ENCODE measurements at regions not wholly inside any gene's neighbourhood (a gene's known extent, or its start where the extent isn't known, plus 50 kb on each side); places are given as distances from the start of the nearest gene placed in this dataset.

DNA sequence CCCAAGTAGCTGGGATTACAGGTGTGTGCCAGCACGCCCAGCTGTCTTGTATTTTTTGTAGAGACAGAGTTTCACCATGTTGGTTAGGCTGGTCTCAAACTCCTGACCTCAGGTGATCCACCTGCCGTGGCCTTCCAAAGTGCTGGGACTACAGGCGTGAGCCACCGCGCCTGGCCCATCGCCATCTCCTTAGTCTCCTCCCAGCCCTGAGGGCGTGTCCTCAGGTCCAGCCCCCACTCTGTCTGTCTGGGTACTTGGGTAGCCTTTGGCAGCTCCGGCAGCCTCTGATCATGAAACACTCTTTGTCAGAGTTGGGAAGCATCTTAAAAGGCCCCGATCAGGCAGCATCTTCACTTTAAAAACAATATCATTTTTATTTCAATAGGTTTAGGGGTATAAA, 90.3 kb upstream of the DISP3 start:
- no peaks in the 10 kb centered on the region for H3K9me3 ChIP-seq (replicated peaks in 1 of 2; ENCODE audit: control insufficient read depth in 1 of 2, insufficient read depth in 1 of 2, low read length in 2 of 2)
- Mint-ChIP-seq H3K9me3 (peaks cover 0 to 2% (median 0%) of the 10 kb centered on the region in 7 donors), H3K4me1 (peaks cover 9% of the 10 kb centered on the region), H3K27ac (no peak overlapping the region), H3K36me3 (no peaks in the 10 kb centered on the region), H3K27me3 (ENCODE audit: low read depth in 3 of 3) (peaks cover 4 to 12% (median 6%) of the 10 kb centered on the region in 3 donors), H3K4me3 (no peak overlapping the region)
- H3K79me2 ChIP-seq (ENCODE audit: insufficient read depth, low read length), result no peaks in the 10 kb centered on the region
- no peak overlapping the region for H3K27ac ChIP-seq (ENCODE audit: low read depth in 1 of 2, low read length in 2 of 2)
- TF ChIP-seq, protein P1, sequence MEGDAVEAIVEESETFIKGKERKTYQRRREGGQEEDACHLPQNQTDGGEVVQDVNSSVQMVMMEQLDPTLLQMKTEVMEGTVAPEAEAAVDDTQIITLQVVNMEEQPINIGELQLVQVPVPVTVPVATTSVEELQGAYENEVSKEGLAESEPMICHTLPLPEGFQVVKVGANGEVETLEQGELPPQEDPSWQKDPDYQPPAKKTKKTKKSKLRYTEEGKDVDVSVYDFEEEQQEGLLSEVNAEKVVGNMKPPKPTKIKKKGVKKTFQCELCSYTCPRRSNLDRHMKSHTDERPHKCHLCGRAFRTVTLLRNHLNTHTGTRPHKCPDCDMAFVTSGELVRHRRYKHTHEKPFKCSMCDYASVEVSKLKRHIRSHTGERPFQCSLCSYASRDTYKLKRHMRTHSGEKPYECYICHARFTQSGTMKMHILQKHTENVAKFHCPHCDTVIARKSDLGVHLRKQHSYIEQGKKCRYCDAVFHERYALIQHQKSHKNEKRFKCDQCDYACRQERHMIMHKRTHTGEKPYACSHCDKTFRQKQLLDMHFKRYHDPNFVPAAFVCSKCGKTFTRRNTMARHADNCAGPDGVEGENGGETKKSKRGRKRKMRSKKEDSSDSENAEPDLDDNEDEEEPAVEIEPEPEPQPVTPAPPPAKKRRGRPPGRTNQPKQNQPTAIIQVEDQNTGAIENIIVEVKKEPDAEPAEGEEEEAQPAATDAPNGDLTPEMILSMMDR (IDR thresholded peaks at IDR 0.05), result no peak
- no peak overlapping the region for H2AFZ ChIP-seq (ENCODE audit: insufficient read depth, low read depth, low read length, poor library complexity, severe bottlenecking)
- intact Hi-C loops (cut with micrococcal nuclease), result no loop called here
- DNase-seq, result no peak
- H3K4me2 ChIP-seq (replicated peaks; ENCODE audit: extremely low read depth, low read length, poor library complexity, severe bottlenecking), result no peak overlapping the region
- no peaks in the 10 kb centered on the region for H3K27me3 ChIP-seq (ENCODE audit: control insufficient read depth in 2 of 2, insufficient read depth in 2 of 2, low read length in 2 of 2)
- H3K36me3 ChIP-seq (replicated peaks in 1 of 2; ENCODE audit: control insufficient read depth in 1 of 2, insufficient read depth in 2 of 2, low read length in 2 of 2), result no peaks in the 10 kb centered on the region
- WGBS (ENCODE audit: insufficient coverage), result 86% methylated on average over 4 of the region's 9 CpGs
- no peak overlapping the region for H3K9ac ChIP-seq (ENCODE audit: insufficient read depth, low read length, poor library complexity, severe bottlenecking)
- H3K4me3 ChIP-seq (replicated peaks in 1 of 3; ENCODE audit: low read depth in 2 of 3, low read length in 3 of 3), result no peak overlapping the region
- H3K4me1 ChIP-seq (ENCODE audit: control insufficient read depth in 1 of 2, insufficient read depth in 2 of 2, low read length in 2 of 2), result no peaks in the 10 kb centered on the region
- H4K20me1 ChIP-seq (ENCODE audit: insufficient read depth, low read length), result no peaks in the 10 kb centered on the region

DNA sequence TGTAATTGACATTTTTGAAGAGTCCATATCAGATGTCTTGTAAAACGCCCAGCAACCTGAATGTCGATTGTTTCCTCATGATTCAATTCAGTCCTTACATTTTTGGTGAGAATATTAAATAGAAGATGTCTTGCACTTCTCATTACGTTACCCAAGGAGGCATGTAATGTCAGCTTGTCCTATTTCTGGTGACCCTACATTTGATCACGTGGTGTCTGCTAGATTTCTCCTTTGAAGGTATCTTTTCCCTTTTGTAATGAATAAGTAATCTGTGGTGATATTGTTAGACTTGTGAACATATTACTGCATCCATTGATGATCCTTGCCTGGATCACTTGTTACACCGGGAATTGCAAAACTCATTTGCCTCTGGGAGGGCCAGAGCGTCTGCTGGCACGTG, 87.6 kb upstream of the DISP3 start:
- Histone ChIP-seq H4K20me1 (ENCODE audit: insufficient read depth, low read length) (no peaks in the 10 kb centered on the region), H3K79me2 (ENCODE audit: insufficient read depth, low read length) (no peaks in the 10 kb centered on the region), H3K27me3 (ENCODE audit: control insufficient read depth in 2 of 2, insufficient read depth in 2 of 2, low read length in 2 of 2) (no peaks in the 10 kb centered on the region), H3K9ac (ENCODE audit: insufficient read depth, low read length, poor library complexity, severe bottlenecking) (no peak overlapping the region), H3K27ac (ENCODE audit: low read depth in 1 of 2, low read length in 2 of 2) (no peak overlapping the region), H3K9me3 (replicated peaks in 1 of 2; ENCODE audit: control insufficient read depth in 1 of 2, insufficient read depth in 1 of 2, low read length in 2 of 2) (no peaks in the 10 kb centered on the region), H3K36me3 (replicated peaks in 1 of 2; ENCODE audit: control insufficient read depth in 1 of 2, insufficient read depth in 2 of 2, low read length in 2 of 2) (no peaks in the 10 kb centered on the region), H2AFZ (ENCODE audit: insufficient read depth, low read depth, low read length, poor library complexity, severe bottlenecking) (no peak overlapping the region), H3K4me3 (replicated peaks in 1 of 3; ENCODE audit: low read depth in 2 of 3, low read length in 3 of 3) (no peak overlapping the region), H3K4me1 (ENCODE audit: control insufficient read depth in 1 of 2, insufficient read depth in 2 of 2, low read length in 2 of 2) (no peaks in the 10 kb centered on the region), H3K4me2 (replicated peaks; ENCODE audit: extremely low read depth, low read length, poor library complexity, severe bottlenecking) (no peak overlapping the region)
- H3K27me3 Mint-ChIP-seq (ENCODE audit: low read depth in 3 of 3), result peaks cover 6 to 16% (median 8%) of the 10 kb centered on the region in 3 donors
- no peaks in the 10 kb centered on the region for H3K36me3 Mint-ChIP-seq
- peaks cover 0 to 2% (median 0%) of the 10 kb centered on the region in 7 donors for H3K9me3 Mint-ChIP-seq
- no peaks in the 10 kb centered on the region for H3K4me1 Mint-ChIP-seq
- no peak for DNase-seq
- intact Hi-C loops (cut with micrococcal nuclease), result no loop called here
- no peak overlapping the region for H3K4me3 Mint-ChIP-seq
- 82% methylated on average over 3 of the region's 7 CpGs for WGBS (ENCODE audit: insufficient coverage)
- H3K27ac Mint-ChIP-seq, result no peak overlapping the region
- TF ChIP-seq, protein P1 (IDR thresholded peaks at IDR 0.05), result no peak

All from CD14-positive monocyte (primary cell).